Fibroblast of skin of back (primary cell): ENCODE measurements at regions not wholly inside any gene's neighbourhood (a gene's known extent, or its start where the extent isn't known, plus 50 kb on each side); places are given as distances from the start of the nearest gene placed in this dataset.

Source experiments
- DNase-seq: peaks from one replicate; pipeline ENCODE4 v3.0.0-alpha.2; 2013

GRCh38 chr21:38982096-38982495, 176.4 kb downstream of the ETS2 start:
- DNase-seq: peak; percentile 67

- no peak for DNase-seq
Measured at GRCh38 chr21:38980416-38981313, 174.9 kb downstream of the ETS2 start.

- no peak for DNase-seq
Measured at GRCh38 chr21:38979271-38980121, 173.8 kb downstream of the ETS2 start.

GRCh38 chr21:38976900-38977299, 171.2 kb downstream of the ETS2 start:
- no peak for DNase-seq

GRCh38 chr21:38973552-38973951, 167.8 kb downstream of the ETS2 start:
- no peak for DNase-seq

GRCh38 chr21:38972078-38972477, 166.3 kb downstream of the ETS2 start:
- DNase-seq: no peak

- no peak for DNase-seq
Measured at GRCh38 chr21:38970765-38971164, 165.0 kb downstream of the ETS2 start.

- DNase-seq: no peak
Measured at GRCh38 chr21:38968887-38969543, 163.3 kb downstream of the ETS2 start.

GRCh38 chr21:38965910-38966504, 160.3 kb downstream of the ETS2 start:
- no peak for DNase-seq

- no peak for DNase-seq
Measured at GRCh38 chr21:38965241-38965640, 159.5 kb downstream of the ETS2 start.

- DNase-seq: no peak
Measured at GRCh38 chr21:38963006-38963405, 157.3 kb downstream of the ETS2 start.

- DNase-seq: no peak
Measured at GRCh38 chr21:38960251-38960650, 154.5 kb downstream of the ETS2 start.

GRCh38 chr21:38959692-38960061, 153.9 kb downstream of the ETS2 start:
- no peak for DNase-seq

GRCh38 chr21:38958940-38959691, 153.4 kb downstream of the ETS2 start:
- DNase-seq: peak; percentile 87

GRCh38 chr21:38958323-38958705, 152.6 kb downstream of the ETS2 start:
- no peak for DNase-seq

- DNase-seq: no peak
Measured at GRCh38 chr21:38957575-38958322, 152.0 kb downstream of the ETS2 start.

- DNase-seq: no peak
Measured at GRCh38 chr21:38956856-38957571, 151.3 kb downstream of the ETS2 start.

GRCh38 chr21:38956521-38956855, 150.8 kb downstream of the ETS2 start:
- no peak for DNase-seq

- DNase-seq: no peak
Measured at GRCh38 chr21:38956007-38956406, 150.3 kb downstream of the ETS2 start.

- DNase-seq: peak; percentile 55
Measured at GRCh38 chr21:38955495-38955894, 149.8 kb downstream of the ETS2 start.

GRCh38 chr21:38954588-38955004, 148.9 kb downstream of the ETS2 start:
- no peak for DNase-seq
